ENCODE measurements at regions not wholly inside any gene's neighbourhood (a gene's known extent, or its start where the extent isn't known, plus 50 kb on each side); places are given as distances from the start of the nearest gene placed in this dataset.

DNA sequence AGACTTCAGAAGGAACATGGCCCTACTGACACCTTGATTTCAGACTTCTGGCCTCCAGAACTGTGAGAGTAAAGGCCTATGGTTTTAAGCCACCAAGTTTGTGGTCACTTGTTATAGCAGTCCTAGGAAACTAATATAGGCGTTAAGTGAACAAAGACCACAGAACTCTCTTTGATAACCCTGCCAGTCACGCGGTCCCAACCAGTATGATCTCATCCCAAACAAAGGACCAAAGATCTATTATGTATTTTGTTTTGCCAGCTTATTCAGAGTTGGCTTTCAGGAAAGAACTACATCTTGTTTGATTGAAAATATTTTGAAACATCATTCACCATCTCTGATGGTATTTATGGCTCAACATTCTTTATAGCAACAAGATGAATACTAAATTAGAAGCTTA is 294.4 kb upstream of the SLCO3A1 start:
- no peak for DNase-seq (ENCODE audit: low read depth)

DNA sequence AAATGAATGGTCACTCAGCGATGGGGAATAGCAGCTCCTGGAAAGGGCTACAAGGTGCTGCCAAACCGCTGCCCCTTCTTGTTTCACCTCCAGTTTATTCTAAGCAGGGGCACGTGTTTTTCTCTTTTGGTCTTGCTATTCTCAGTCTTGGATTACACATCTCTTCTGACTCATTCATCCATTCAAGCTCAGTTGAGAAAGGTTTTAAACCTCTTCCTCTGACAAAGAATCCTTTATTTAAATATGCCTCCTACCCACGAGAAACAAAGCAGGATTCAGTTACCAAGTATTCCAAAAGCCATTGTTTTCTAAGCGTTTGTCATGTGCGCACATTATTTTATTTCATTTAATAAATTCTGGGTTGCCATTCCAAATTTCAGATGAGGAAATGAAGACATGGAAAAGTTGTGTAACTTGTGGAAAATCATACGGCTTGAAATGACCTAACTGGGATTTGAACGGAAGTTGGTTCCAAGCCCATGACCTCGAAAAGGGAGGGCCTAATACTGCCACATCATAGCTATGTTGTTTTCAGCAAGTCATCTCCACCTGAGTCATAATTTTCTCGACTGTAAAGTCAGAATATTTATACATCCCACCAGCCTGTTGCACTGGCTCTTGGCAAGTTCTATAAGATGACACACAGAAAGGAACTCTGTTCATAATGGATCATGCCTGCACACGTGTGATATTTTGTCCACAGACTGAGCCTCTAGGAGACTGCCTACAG is 292.0 kb upstream of the SLCO3A1 start:
- DNase-seq (ENCODE audit: low read depth), result no peak

DNA sequence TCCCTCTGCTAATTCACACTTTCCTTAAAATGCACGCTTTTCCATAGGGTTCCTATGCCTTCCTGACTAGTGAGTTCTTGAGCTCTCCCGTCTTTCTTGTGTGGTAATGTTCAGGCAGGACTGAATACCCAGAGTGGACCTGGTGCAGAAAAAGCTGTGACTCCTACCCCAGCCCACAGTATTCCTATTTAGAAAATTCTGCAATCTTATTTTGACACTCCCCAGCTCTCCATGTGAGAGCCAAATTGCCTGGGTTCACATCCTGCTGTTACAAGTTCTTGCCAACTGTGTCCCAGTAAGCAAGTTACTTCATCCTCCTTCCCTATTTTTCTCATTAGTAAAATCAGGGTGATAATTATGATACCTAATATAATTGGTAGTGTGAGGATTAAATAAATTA is 290.8 kb upstream of the SLCO3A1 start:
- no peak for DNase-seq (ENCODE audit: low read depth)

DNA sequence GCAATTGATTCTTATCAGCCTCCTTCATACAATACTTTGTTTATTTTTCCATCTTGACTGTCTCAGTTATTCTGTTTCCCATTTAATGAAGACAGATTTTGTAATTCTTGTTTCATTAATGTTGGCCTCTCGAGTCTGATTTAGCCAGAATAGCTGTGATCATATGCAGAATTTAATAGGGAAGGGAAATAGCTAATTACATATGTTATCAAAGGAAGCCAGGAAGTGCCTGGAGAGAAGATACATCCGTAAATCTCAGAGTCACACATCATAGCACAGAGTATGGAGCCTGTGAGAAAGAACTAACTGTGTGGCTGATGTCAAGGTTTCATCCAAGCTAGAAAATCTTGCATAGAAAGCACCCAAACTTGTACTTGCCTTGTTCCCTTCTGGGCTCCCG is 288.9 kb upstream of the SLCO3A1 start:
- DNase-seq (ENCODE audit: low read depth), result no peak

DNA sequence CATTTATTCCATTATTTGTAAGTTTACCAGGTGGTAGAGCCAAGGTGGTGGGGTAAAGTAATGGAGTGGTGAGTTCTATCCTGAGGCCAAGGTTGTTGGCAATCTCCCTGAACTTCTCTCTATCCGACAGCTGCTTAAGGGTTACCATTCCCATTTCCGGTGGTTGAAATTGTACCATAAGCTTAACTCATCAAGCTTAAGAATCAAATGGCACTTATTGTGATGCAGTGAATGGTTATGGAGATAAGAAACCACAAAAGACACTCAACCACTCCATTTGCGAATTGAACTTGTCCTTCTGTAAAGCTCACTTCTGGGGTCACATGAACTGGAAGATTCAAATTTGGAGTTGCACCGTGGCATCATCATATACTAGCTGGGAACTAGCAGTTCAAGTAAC is 287.4 kb upstream of the SLCO3A1 start:
- no peak for DNase-seq (ENCODE audit: low read depth)

DNA sequence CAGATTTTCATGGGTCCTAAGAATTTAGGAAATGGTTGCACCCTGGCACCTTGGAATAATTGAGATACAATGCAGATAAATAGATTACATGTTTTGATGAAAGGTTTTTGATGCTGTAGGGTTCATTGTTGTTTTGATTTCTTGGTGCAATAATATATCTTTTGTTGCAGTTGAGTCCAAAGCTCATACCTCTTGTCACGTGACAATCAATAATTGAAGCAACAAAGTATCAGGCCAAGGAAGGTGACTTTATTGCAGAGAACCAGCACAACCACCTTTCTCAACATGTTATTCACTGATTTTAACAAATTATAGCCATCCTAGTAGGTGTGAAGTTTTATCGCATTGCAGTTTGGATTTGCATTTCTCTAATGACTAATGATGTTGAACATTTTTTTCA is 285.5 kb upstream of the SLCO3A1 start:
- DNase-seq (ENCODE audit: low read depth), result no peak

DNA sequence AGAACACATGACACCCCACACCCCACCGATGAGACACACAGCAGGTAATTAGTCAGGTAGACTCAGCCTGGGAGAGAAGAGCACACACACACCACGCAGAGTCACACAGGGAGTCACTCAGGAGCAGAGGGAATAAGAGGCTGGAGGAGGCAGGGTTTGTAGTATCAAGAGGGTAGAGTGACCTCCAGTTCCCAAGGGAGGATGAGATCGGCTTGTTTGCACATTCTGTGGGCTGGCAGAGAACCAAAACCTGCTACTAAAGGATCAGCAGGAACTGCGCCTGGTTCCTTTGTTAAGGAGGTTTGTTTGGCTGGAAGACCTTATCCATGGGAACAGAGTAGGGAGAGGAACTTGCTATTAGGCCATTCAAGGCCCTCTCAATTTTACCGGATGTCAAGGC is 281.4 kb upstream of the SLCO3A1 start:
- no peak for DNase-seq (ENCODE audit: low read depth)

DNA sequence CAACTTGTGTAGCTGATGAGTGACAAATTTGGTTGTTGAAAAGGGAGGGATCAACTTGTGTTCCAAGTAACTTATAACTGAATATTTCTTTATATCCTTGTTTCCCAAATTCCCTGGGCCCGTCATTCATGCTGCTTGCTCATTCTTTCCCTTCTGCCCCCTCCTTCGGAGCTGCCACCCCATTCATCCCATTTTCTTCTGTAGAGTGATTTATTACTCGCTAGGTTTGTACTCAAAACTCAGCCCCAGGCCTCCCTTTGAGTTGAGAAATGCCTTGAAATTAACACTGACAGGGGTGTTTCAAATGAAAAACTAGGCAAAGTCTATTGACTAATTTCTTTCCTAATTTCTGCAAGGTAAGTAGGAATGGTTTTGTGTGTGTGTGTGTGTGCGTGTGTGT is 277.4 kb upstream of the SLCO3A1 start:
- no peak for DNase-seq (ENCODE audit: low read depth)

DNA sequence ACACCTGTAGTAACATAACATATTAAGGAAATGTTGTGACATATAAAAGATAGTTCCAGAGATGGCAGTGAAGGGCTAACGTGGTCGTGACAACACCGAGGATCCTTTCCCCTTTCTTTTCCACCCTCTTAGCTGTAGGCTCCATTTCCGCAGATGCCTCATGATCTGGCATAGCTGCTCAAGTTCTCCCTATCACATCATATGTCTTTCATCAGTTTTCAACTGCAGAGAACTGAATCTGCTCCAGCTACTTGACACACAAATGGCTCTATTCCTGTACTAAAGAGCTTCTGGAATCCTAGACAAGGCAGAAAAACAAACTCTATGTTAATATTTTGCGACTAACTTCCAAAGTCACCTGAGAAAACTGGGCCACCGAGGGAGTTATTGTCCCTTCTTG is 275.0 kb upstream of the SLCO3A1 start:
- DNase-seq (ENCODE audit: low read depth), result no peak

DNA sequence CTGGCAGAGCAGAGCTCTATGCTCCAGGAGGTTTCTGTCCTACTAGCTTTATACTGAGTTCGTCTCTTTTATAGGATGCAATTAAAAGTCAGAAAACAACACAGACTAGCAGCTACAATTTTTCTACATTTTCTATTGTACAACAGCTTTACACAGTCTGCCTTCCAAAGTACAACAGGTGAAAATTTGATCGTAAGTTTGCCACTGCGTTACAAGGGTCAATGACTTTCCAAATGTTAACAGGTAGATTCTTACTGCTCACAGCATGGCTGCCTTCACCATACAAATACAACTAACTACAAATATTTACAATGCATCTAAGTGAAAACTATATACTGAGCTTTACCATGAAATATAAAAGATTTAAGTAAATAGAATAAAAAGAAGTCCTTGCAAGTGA is 268.6 kb upstream of the SLCO3A1 start:
- no peak for DNase-seq (ENCODE audit: low read depth)

DNA sequence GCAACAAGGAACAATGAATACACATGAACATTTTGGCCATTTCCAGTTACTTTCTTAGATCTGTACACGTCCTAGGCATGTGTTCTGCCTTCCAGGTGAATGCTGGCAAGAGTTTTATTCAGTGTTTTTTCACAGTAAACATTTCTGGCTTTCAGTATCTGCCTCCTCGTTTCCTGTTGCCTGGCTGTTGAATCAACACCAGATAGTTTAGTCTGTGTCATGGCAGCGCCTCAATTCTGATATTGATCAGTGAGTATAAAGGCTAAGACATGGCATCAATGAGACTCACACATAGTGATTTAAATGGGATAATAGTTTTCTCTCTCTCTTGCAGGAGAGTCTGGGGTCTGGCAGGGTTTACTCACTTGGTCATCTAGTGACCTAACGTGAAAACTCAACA is 266.9 kb upstream of the SLCO3A1 start:
- DNase-seq (ENCODE audit: low read depth), result no peak

DNA sequence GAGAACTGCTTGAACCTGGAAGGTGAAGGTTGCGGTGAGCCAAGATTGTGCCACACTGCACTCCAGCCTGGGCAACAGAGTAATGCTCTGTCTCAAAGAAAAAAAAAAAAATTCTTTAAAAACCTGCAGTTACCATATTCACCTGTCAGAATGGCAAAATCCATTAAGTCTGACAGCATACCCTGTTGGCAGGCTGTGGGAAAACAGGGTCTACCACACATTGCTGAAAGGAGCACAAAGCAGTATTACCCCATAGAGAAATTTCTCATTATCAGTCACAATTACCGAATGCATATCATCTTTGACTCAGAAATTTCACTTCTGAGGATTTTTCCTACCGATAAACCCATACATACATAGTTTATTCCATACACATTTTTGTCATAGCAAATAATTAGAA is 264.1 kb upstream of the SLCO3A1 start:
- no peak for DNase-seq (ENCODE audit: low read depth)

DNA sequence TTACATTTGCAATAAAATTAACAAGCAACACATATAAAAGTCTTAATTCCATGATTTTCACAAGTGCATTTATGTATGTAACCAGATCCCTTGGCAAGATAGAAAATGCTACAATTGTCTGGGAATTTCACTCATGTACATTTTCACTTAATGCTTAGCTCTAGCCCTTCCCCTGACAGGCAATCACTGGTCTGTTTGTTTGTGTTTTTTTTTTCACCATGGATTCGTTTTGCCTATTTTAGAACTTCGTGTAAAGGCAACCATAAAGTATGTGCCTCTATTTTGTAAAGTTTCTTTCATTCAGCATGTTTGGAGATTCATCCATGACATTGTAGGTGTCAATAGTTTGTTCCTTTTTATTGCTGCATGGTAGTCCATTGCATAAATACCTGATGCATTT is 260.9 kb upstream of the SLCO3A1 start:
- DNase-seq (ENCODE audit: low read depth), result no peak

DNA sequence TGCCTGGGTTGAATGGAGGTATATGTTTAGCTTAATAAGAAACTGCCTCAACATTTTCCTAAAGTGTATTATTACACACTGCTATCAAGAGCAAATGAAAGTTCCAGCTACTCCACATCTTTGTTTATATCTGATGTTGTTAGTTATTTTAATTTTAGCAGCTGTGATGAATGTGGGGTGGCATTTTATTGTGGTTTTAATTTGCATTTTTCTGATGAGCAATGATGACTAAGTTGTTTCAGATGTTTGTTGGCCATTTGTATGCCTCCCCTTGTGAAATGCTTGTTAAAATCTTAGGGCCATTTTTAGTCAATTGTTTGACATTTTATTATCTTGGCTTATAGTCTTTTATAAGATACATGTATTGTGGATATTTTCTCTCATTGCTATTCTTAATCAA is 260.4 kb upstream of the SLCO3A1 start:
- DNase-seq (ENCODE audit: low read depth), result no peak

DNA sequence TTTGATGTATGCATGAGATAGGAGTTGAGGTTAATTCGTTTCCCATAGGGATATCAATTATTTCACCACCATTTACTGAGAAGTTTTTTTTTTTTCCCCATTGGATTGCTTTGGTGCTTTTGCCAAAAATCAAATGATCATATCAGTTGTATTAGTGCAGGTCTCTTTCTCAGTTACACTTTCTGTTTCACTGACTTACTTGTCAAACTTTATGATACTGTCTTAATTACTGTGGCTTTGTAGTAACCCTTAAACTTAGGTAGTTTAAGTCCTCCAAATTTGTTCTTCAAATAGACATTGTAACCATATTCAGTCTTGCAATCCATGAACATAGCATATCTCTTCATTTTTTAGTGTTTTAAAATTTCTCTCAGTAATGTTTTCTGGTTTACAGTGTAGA is 259.9 kb upstream of the SLCO3A1 start:
- no peak for DNase-seq (ENCODE audit: low read depth)

DNA sequence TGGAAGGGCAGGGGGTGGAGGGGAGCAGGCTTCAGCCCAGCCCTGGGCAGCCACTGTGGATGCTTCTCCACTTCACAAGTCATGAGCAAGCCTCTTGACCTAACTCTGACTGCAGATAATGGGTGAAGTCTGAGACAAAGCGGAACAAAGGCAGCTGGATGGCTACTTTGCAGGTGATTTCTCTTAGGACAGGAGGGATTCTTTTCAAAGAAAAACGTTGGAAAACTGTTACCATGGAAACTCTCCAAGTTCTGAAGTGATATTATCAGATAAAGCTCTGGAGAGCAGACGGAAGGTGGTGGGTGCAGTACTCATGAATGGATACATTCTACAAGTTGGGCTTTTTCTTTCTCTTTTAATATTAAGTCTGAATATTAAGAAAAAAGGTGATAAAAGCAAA is 254.2 kb upstream of the SLCO3A1 start:
- no peak for DNase-seq (ENCODE audit: low read depth)

DNA sequence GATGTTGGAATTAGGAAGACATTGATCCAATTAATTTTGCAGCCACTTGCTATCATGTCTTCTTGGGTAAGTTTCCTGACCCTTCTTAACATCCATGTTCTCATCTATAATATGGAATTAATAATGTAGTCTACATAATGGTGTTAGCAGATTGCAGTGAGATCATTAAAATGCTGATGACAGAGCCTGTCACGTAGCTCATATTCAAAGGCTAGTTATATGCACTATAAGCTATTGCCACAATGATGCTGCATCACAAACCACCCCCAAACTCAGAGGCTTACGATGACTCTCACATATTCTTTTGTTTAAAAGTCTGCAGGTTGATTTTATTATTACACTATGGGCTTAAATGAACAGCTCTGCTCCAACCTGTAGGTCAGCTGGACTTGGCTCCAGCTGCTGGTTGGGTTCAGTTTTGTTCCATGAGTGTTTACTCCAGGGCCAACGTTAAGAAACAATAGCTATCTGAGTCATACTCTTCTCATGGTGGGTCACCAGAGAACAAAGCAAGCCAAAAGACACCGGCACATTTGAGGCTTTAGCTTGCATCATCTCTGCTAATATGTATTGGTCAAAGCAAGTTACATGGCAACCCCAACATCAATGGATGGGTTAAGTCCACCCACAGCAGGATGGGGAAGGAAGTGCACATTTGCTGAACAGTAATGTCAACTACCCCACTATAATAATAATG is 250.0 kb upstream of the SLCO3A1 start:
- no peak for DNase-seq (ENCODE audit: low read depth)

DNA sequence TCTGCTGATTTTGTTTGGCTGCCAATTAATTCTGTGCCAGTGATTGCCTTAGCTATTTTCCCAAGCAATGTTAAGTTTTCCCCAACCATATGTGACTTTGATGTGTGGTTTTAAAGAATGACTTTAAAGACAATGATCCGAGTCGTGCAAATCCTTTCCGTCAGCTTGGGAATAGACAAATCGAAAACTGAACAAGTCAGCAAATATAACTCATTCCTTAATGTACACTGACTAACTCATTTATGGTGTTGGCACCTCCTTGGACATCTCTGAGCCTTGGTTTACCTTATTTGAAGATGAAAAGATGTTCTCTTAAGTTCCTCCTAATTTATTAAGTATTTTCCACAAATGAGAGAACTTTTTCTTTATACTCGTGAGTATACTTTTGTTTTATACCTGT is 249.4 kb upstream of the SLCO3A1 start:
- no peak for DNase-seq (ENCODE audit: low read depth)

DNA sequence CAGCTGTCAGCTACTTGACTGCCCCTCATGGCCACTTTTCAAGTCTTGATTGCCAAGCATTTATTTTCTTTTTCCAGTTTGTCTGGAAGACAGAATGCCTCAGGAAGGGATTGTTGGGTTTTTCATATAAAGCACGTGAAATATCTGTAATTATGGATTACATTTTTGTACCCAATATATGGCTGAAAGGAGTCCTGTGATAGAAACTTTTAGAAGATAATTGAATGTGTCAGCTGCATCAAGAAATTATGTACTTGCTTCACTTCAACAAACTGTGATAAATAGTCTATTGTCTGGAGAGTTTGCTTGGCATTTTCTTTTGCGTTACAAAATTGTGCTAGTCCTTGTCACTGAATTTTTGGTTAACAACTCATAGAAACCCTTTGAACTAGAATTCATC is 247.9 kb upstream of the SLCO3A1 start:
- DNase-seq (ENCODE audit: low read depth), result no peak

DNA sequence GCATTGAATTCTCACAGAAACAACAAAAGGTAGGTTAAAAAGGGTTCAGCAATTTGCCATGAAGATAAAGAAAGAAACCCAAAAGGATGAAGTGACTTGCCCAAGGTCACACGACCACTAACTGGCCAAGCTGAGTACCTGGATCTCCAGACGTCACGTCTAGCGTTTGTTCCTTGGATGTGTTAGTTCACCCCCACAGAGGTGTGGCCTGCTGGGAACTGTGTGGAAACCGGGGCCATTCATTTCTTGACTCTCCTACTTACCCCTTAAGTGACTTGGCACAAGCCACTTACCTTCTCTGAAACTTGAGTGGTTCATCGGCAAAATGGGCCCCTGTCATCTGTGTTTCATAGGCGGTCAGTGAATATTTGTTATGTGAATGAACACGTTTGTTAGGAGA is 244.3 kb upstream of the SLCO3A1 start:
- DNase-seq (ENCODE audit: low read depth), result no peak

DNA sequence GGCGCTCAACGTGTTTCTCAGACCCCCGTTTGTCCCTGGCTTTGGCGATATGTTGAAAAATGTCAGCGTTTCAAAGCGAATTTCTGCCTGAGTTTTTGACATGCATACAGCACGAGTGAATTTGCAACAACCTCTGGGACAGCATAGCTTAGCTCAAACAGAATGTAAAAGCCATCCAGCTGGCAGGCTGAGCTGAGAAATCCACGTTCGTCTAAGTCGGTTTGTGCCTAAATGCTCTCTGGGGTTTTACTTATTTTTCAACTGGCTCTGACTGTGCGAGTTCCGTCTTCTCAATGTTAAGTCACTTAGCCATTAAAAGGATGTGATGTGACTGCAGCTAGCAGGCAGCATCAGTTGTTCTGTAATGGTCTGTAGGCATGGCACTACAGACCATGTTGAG is 243.5 kb upstream of the SLCO3A1 start:
- no peak for DNase-seq (ENCODE audit: low read depth)

DNA sequence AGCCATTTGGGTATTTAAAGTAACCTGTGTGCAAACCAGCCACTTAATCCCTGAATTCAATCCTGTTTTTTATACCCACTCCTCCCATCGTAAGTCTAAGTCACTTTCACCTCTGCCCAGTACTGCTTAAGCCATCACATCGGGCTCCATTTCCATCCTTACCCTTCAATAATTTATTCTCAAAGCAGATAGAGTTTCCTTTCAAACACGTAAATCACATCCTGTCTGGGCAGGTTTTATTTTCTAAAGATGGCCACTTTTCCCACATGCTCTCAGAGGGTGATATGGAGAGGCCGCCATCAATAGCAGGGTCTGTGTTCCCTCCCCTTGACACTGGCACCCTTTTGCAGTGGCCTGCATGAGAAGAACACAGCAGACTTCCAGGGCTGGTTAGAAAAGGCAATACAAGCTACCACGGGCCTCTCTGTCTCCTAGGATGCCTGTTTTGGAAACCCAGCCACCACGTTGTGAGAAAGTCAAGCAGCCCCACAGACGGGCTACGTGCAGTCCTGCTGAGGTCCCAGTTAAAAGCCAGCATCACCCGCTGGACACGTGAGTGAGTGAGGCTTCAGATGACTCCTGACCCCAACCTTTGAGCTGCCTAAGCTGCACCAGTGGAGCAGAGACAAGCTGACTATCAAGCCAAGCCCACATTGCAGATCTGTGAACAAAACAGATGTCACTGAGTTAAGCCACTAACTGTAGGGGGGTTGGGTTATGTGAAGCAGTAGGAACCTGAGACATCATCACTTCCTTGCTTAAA is 241.8 kb upstream of the SLCO3A1 start:
- DNase-seq (ENCODE audit: low read depth), result no peak

DNA sequence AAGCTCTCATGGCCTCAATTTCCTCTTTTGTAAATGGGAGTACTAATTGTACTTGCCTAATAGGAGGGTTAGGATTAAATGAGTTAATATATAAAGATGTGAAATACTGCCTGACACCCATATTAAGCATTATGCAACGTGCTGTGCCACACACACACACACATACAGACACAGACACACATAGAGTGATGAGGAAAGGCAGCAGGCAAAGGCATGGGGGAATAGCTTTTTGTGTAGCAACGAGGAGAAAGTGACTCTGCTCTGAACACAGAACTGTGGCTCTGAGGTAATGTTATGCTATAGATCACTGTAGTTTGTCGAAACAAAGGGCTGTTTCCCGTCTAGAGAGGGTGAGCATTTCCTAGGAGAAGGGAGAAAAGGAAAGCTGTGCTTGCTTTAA is 233.3 kb upstream of the SLCO3A1 start:
- no peak for DNase-seq (ENCODE audit: low read depth)
